Astrocyte (in vitro differentiated cells and primary cell): ENCODE measurements at regions not wholly inside any gene's neighbourhood (a gene's known extent, or its start where the extent isn't known, plus 50 kb on each side); places are given as distances from the start of the nearest gene placed in this dataset.

Experiments
- EZH2 ChIP-seq: IDR thresholded peaks from 2 replicates; pipeline ENCODE4 v1.6.1; 2012; ENCODE audit warnings: mild to moderate bottlenecking, low read length, inconsistent platforms; ENCODE audit not compliant: insufficient read depth
- TF ChIP-seq, protein P1 (sequence below): IDR thresholded peaks from 2 replicates; pipeline ENCODE4 v1.5.1; 2011; ENCODE audit warnings: low read depth, mild to moderate bottlenecking, inconsistent platforms, low read length, moderate library complexity; ENCODE audit not compliant: insufficient read depth

DNA sequence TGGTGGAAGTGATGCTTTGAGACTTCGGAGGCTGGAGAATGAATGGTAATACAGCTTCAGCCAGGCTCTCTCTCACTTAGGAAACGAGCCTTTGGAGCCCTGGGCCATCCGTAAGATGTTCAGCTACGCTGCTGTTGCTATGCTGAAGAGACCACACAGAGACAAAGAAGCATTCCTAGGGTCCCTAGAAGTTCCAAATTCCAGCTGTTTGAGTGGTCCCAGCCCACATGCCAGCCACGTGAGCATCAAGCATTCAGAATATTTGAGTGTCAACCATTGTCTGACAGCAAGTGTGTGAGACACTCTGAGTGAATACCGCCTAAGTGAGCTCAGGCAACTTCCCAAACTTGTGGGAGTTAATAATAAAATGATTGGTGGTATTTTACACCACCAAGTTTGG, 212.9 kb downstream of the CD47 start:
- TF ChIP-seq, protein P1, sequence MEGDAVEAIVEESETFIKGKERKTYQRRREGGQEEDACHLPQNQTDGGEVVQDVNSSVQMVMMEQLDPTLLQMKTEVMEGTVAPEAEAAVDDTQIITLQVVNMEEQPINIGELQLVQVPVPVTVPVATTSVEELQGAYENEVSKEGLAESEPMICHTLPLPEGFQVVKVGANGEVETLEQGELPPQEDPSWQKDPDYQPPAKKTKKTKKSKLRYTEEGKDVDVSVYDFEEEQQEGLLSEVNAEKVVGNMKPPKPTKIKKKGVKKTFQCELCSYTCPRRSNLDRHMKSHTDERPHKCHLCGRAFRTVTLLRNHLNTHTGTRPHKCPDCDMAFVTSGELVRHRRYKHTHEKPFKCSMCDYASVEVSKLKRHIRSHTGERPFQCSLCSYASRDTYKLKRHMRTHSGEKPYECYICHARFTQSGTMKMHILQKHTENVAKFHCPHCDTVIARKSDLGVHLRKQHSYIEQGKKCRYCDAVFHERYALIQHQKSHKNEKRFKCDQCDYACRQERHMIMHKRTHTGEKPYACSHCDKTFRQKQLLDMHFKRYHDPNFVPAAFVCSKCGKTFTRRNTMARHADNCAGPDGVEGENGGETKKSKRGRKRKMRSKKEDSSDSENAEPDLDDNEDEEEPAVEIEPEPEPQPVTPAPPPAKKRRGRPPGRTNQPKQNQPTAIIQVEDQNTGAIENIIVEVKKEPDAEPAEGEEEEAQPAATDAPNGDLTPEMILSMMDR, result no peak
- TF ChIP-seq EZH2, result no peak
